HEK293T (cell line): ENCODE measurements at regions not wholly inside any gene's neighbourhood (a gene's known extent, or its start where the extent isn't known, plus 50 kb on each side); places are given as distances from the start of the nearest gene placed in this dataset.

Source experiments
- FOXA1 ChIP-seq: fragments of 450-650 bp; IDR thresholded peaks from 2 replicates; pipeline ENCODE4 v1.6.1; 2016; ENCODE audit warnings: mild to moderate bottlenecking
- NFRKB ChIP-seq: fragments of 450-650 bp; IDR thresholded peaks from 2 replicates; pipeline ENCODE4 v1.6.1; 2016; ENCODE audit warnings: mild to moderate bottlenecking, moderate library complexity
- SP1 ChIP-seq: fragments of 450-650 bp; IDR thresholded peaks from 2 replicates; pipeline ENCODE4 v1.6.1; 2017
- TARDBP ChIP-seq: fragments of 450-650 bp; IDR thresholded peaks from 2 replicates; pipeline ENCODE4 v1.6.1; 2016
- TF ChIP-seq, protein P1 (sequence below): fragments of 450-650 bp; IDR thresholded peaks from 2 replicates; pipeline ENCODE4 v1.6.1; 2016

DNA sequence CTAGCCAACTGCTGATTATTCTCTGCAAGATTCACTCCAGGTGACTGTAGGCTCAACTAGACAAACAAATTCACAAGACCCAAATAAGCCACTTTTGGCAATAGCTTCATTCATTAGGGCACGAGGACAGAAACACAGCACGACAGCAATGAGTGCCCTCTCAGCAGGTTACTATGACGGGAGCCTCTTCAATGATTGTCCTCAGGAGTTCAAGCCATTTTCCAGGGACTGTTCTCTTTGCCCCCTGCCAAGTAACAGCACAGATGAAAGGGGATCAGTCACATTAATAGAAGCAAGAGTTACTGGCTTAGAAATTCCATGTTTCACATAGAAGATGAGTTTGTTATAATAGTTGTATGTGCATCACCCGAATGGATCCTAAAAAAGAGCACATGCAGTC is 712.2 kb downstream of the CDH8 start:
- TF ChIP-seq FOXA1 = no peak
- TF ChIP-seq, protein P1, sequence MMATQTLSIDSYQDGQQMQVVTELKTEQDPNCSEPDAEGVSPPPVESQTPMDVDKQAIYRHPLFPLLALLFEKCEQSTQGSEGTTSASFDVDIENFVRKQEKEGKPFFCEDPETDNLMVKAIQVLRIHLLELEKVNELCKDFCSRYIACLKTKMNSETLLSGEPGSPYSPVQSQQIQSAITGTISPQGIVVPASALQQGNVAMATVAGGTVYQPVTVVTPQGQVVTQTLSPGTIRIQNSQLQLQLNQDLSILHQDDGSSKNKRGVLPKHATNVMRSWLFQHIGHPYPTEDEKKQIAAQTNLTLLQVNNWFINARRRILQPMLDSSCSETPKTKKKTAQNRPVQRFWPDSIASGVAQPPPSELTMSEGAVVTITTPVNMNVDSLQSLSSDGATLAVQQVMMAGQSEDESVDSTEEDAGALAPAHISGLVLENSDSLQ = no peak
- TF ChIP-seq NFRKB = no peak
- no peak for TF ChIP-seq SP1
- TF ChIP-seq TARDBP = no peak
